Midbrain (tissue), 1 donor: ENCODE measurements at regions not wholly inside any gene's neighbourhood (a gene's known extent, or its start where the extent isn't known, plus 50 kb on each side); places are given as distances from the start of the nearest gene placed in this dataset.

Experiments
- DNase-seq: peaks from one replicate; lab custom pipeline; 2025; lab: John Stamatoyannopoulos, UW

DNA sequence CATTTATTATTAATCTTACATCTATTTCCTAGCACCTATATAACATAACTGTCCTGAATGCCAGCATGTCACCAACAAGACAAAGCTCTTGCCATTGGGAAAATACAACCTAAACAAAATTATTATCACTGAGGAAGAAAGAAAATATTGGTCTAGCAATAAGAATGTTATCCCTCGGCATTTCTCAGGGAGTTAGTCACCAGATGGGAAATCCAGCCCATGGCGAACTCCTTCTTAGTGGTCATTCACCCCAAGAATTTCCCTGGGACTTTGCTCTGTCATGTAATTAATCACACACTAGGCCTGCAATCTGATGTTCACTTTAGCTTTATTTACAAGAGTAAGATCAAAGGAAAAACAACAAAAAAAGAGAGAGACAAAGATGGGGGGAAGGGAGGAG lies 56.1 kb upstream of the TAS2R1 start:
- DNase-seq: no peak

DNA sequence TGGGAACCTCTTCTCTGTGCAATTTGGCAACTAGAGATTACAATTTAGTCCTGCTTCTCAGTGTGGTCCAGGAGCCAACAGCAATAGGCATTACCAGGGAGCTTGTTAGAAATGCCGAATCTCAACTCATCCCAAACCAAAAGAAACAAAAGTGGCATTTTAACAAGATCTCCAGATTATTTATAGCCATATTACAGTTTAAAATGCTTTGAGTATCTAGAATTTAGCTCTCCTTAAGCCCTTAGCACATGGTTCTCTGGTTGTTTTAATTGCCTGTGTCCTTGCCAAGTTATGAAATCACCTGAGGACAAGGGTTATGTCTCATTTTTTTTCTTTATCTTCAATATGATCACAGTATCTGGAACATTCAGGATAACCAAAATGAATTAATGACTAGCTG lies 51.6 kb upstream of the TAS2R1 start:
- DNase-seq: no peak
